ENCODE measurements at regions not wholly inside any gene's neighbourhood (a gene's known extent, or its start where the extent isn't known, plus 50 kb on each side); places are given as distances from the start of the nearest gene placed in this dataset.
"Not testable (repeated sequence)": the region's sequence is repeated elsewhere in the genome, so short reads cannot be mapped to it uniquely, and the experiment has no call there.

DNA sequence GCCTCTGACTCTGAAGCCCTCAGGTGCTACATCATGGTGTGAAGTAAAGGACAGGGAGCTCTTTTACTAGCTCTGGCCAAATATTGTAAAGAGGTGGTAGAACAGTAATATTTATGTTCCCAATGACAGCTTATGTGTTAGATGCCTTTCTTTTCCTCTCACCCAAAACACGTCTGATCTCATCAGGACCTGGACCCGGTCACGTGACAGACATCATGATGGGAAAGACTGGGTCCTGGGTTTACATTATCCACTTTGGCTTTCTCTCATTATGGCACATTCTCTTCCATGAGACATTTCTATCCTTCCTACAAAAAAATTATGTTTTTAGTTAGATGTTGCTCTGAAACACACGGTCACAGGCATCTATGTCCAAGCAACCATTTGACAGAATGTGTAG lies 548.7 kb upstream of the CDH7 start:
- DNase-seq (ENCODE audit: low spot score in 2 of 2, unreplicated experiment in 2 of 2), result no peak
- H3K4me3 Mint-ChIP-seq, result no peak overlapping the region
- H3K27ac Mint-ChIP-seq, result no peak overlapping the region
- no peaks in the 10 kb centered on the region for H3K36me3 Mint-ChIP-seq
- H3K4me1 Mint-ChIP-seq, result no peaks in the 10 kb centered on the region
- no peaks in the 10 kb centered on the region for H3K9me3 Mint-ChIP-seq
- TF ChIP-seq, protein P1, sequence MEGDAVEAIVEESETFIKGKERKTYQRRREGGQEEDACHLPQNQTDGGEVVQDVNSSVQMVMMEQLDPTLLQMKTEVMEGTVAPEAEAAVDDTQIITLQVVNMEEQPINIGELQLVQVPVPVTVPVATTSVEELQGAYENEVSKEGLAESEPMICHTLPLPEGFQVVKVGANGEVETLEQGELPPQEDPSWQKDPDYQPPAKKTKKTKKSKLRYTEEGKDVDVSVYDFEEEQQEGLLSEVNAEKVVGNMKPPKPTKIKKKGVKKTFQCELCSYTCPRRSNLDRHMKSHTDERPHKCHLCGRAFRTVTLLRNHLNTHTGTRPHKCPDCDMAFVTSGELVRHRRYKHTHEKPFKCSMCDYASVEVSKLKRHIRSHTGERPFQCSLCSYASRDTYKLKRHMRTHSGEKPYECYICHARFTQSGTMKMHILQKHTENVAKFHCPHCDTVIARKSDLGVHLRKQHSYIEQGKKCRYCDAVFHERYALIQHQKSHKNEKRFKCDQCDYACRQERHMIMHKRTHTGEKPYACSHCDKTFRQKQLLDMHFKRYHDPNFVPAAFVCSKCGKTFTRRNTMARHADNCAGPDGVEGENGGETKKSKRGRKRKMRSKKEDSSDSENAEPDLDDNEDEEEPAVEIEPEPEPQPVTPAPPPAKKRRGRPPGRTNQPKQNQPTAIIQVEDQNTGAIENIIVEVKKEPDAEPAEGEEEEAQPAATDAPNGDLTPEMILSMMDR (IDR thresholded peaks at IDR 0.05; ENCODE audit: unreplicated experiment), result no peak
- peaks cover 5% of the 10 kb centered on the region for H3K27me3 Mint-ChIP-seq (ENCODE audit: low read depth)

DNA sequence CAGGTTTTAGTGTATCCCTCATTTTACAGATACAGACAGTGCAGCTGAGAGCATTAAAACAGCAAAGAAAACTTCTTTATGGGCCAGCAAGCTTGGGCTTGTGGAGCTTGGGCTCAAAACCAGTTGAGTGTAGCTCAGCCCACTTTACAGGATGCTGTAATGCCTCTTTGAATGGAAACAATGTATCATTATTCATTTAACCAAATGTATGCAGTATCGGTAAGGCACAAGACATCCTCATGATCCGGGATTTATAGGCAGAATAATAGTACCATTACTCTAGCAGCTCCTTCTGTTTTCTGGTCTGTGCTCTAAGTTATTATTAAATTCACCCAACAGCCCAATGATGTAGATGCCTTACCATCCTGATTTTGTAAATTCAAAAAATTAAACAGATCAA lies 575.1 kb upstream of the CDH7 start:
- TF ChIP-seq, protein P1 (IDR thresholded peaks at IDR 0.05; ENCODE audit: unreplicated experiment), result no peak
- peaks cover 2% of the 10 kb centered on the region for H3K4me1 Mint-ChIP-seq
- peaks cover 13% of the 10 kb centered on the region for H3K9me3 Mint-ChIP-seq
- no peaks in the 10 kb centered on the region for H3K36me3 Mint-ChIP-seq
- DNase-seq (ENCODE audit: low spot score in 2 of 2, unreplicated experiment in 2 of 2), result no peak
- no peak overlapping the region for H3K4me3 Mint-ChIP-seq
- H3K27me3 Mint-ChIP-seq (ENCODE audit: low read depth), result no peaks in the 10 kb centered on the region
- no peak overlapping the region for H3K27ac Mint-ChIP-seq

DNA sequence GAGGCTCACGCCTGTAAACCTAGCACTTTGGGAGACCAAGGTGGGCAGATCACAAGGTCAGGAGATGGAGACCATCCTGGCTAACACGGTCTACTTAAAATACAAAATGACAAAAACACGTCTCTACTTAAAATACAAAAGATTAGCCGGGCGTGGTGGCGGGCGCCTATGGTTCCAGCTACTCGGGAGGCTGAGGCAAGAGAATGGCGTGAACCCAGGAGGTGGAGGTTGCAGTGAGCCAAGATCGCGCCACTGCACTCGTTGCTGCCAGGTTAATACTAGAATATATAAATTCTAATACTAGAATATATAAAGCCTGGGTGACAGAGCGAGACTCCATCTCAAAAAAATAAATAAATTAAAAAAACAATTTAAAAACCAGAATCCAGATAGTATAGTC lies 588.7 kb upstream of the CDH7 start:
- H3K36me3 Mint-ChIP-seq; H3K27ac Mint-ChIP-seq; H3K4me3 Mint-ChIP-seq; H3K27me3 Mint-ChIP-seq (ENCODE audit: low read depth); H3K4me1 Mint-ChIP-seq; DNase-seq (ENCODE audit: low spot score in 2 of 2, unreplicated experiment in 2 of 2): not testable (repeated sequence)
- H3K9me3 Mint-ChIP-seq, result peaks cover 21% of the 10 kb centered on the region

DNA sequence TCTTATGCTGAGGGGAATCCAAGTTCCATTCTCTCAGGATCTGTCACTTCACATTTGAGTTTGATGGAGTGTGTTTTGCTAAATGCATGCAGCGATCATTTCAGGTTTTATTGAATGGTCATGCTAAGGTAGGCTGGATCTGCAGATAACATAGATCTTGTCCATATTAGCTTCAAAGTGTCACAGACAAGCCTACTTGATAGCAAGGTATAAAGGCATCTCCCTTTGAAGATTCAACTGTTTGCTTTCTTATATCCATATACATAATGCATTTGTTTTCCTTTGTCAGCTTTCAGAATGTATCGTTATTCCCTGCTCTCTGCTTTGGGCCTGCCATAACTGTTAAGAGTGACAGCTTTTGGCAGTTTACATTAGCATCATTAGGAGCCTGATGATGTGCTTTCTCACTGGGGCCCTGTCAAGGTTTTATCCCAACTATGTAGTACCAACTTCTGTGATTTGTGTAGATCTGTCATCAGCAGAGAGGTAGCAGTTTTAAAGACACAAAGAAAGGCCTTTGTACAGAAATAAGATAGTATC lies 604.3 kb upstream of the CDH7 start:
- no peak for DNase-seq (ENCODE audit: low spot score in 2 of 2, unreplicated experiment in 2 of 2)
- Mint-ChIP-seq H3K4me3 (no peak overlapping the region), H3K9me3 (peaks cover 24% of the 10 kb centered on the region), H3K27ac (no peak overlapping the region), H3K36me3 (no peaks in the 10 kb centered on the region), H3K4me1 (no peaks in the 10 kb centered on the region), H3K27me3 (ENCODE audit: low read depth) (no peaks in the 10 kb centered on the region)
- TF ChIP-seq, protein P1 (IDR thresholded peaks at IDR 0.05; ENCODE audit: unreplicated experiment), result no peak

DNA sequence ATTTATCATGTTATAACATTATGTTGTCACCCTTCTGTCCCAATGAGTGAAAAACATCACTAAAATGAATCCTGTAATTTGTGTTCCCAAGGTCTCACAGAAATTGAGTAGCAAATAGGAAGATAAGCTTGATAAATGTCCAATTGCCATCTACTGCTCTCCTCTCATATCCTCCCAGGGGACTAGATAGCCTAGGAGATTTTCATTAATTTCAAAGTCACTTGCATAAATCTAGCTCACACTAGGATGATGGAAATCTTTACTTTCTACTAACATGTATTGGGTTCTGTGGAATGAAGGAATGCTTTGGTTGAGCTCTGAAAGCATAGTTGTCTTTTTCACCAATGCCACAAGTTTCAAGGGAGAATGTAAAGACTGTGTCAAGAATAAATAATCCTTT lies 605.5 kb upstream of the CDH7 start:
- peaks cover 17% of the 10 kb centered on the region for H3K9me3 Mint-ChIP-seq
- H3K36me3 Mint-ChIP-seq, result no peaks in the 10 kb centered on the region
- no peaks in the 10 kb centered on the region for H3K4me1 Mint-ChIP-seq
- H3K4me3 Mint-ChIP-seq, result no peak overlapping the region
- H3K27ac Mint-ChIP-seq, result no peak overlapping the region
- DNase-seq (ENCODE audit: low spot score in 2 of 2, unreplicated experiment in 2 of 2), result no peak
- H3K27me3 Mint-ChIP-seq (ENCODE audit: low read depth), result no peaks in the 10 kb centered on the region
- TF ChIP-seq, protein P1 (IDR thresholded peaks at IDR 0.05; ENCODE audit: unreplicated experiment), result no peak

DNA sequence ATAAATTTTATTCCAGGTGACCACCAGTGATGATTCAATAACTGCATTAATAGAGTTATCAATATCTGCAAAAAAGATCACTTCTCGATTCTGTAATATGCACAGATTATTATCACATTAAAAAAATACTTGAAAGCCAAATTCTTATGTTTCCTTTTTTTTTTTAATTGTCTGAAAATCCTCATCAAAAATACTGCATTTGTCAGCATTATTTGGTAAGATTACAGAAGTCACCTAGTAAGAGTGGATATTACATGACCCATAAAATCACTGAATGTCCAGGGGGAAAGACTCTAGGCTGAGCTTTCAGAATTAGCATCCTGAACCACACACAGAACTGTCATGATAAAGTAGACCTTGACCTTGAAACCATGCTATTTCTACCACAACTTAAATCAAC lies 617.2 kb upstream of the CDH7 start:
- TF ChIP-seq, protein P1 (IDR thresholded peaks at IDR 0.05; ENCODE audit: unreplicated experiment), result no peak
- DNase-seq (ENCODE audit: low spot score in 2 of 2, unreplicated experiment in 2 of 2), result no peak
- Mint-ChIP-seq H3K36me3 (no peaks in the 10 kb centered on the region), H3K4me3 (no peak overlapping the region), H3K4me1 (no peaks in the 10 kb centered on the region), H3K9me3 (peaks cover 33% of the 10 kb centered on the region), H3K27ac (no peak overlapping the region), H3K27me3 (ENCODE audit: low read depth) (no peaks in the 10 kb centered on the region)
